H1 (cell line): ENCODE measurements at regions not wholly inside any gene's neighbourhood (a gene's known extent, or its start where the extent isn't known, plus 50 kb on each side); places are given as distances from the start of the nearest gene placed in this dataset.

ENCODE experiments used
- JUN ChIP-seq: IDR thresholded peaks from 2 replicates; pipeline ENCODE4 v1.6.1; 2011; ENCODE audit warnings: low read depth, mild to moderate bottlenecking, improper control_type of control experiment, low read length
- MAFK ChIP-seq: IDR thresholded peaks from 2 replicates; pipeline ENCODE4 v1.6.1; 2012; ENCODE audit warnings: low read depth, mild to moderate bottlenecking, improper control_type of control experiment, low read length
- RXRA ChIP-seq: IDR thresholded peaks from 2 replicates; pipeline ENCODE4 v1.6.1; 2011; ENCODE audit warnings: low read depth, mild to moderate bottlenecking, low read length, moderate library complexity; ENCODE audit not compliant: insufficient read depth
- SRF ChIP-seq: IDR thresholded peaks from 2 replicates; pipeline ENCODE4 v1.6.1; 2011; ENCODE audit warnings: mild to moderate bottlenecking, low read depth, low read length, moderate library complexity
- TAF7 ChIP-seq: optimal IDR thresholded peaks from 2 replicates; pipeline ENCODE3; 2011; ENCODE audit warnings: low read depth, mild to moderate bottlenecking, inconsistent platforms, low read length, moderate library complexity, borderline replicate concordance
- YY1 ChIP-seq: IDR thresholded peaks from 2 replicates; pipeline ENCODE4 v1.6.1; 2011; ENCODE audit warnings: low read depth, mild to moderate bottlenecking, low read length
- TF ChIP-seq, protein P1 (sequence below): fragments of 300-600 bp; sonication (generic); IDR thresholded peaks from 2 replicates; pipeline ENCODE4 v1.7.1; 2012; ENCODE audit warnings: low read length, moderate library complexity, mild to moderate bottlenecking, inconsistent platforms; ENCODE audit not compliant: insufficient replicate concordance
- TF ChIP-seq, protein P2 (sequence below): IDR thresholded peaks from 2 replicates; pipeline ENCODE4 v1.6.1; 2011; ENCODE audit warnings: low read length, improper control_type of control experiment

DNA sequence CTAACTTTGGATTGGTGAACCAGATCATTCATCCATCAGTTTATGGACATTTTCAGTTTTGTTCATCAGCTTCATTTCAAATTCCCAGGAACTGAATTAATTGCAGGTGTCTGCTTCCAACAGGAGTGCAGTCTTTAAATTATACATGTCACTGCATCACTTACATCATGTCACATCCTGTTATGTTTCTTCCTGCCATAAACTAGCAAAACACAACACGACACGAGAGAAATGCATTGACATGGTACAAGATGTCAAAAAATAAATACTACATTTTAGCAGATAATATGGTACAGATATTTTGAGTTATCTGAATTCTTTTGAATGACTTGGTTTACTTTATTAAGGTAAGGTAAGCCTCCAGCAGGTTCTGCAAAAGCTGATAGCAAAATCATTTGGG is 415.5 kb downstream of the NR2F1-AS1 start (continued):
- TF ChIP-seq, protein P1, sequence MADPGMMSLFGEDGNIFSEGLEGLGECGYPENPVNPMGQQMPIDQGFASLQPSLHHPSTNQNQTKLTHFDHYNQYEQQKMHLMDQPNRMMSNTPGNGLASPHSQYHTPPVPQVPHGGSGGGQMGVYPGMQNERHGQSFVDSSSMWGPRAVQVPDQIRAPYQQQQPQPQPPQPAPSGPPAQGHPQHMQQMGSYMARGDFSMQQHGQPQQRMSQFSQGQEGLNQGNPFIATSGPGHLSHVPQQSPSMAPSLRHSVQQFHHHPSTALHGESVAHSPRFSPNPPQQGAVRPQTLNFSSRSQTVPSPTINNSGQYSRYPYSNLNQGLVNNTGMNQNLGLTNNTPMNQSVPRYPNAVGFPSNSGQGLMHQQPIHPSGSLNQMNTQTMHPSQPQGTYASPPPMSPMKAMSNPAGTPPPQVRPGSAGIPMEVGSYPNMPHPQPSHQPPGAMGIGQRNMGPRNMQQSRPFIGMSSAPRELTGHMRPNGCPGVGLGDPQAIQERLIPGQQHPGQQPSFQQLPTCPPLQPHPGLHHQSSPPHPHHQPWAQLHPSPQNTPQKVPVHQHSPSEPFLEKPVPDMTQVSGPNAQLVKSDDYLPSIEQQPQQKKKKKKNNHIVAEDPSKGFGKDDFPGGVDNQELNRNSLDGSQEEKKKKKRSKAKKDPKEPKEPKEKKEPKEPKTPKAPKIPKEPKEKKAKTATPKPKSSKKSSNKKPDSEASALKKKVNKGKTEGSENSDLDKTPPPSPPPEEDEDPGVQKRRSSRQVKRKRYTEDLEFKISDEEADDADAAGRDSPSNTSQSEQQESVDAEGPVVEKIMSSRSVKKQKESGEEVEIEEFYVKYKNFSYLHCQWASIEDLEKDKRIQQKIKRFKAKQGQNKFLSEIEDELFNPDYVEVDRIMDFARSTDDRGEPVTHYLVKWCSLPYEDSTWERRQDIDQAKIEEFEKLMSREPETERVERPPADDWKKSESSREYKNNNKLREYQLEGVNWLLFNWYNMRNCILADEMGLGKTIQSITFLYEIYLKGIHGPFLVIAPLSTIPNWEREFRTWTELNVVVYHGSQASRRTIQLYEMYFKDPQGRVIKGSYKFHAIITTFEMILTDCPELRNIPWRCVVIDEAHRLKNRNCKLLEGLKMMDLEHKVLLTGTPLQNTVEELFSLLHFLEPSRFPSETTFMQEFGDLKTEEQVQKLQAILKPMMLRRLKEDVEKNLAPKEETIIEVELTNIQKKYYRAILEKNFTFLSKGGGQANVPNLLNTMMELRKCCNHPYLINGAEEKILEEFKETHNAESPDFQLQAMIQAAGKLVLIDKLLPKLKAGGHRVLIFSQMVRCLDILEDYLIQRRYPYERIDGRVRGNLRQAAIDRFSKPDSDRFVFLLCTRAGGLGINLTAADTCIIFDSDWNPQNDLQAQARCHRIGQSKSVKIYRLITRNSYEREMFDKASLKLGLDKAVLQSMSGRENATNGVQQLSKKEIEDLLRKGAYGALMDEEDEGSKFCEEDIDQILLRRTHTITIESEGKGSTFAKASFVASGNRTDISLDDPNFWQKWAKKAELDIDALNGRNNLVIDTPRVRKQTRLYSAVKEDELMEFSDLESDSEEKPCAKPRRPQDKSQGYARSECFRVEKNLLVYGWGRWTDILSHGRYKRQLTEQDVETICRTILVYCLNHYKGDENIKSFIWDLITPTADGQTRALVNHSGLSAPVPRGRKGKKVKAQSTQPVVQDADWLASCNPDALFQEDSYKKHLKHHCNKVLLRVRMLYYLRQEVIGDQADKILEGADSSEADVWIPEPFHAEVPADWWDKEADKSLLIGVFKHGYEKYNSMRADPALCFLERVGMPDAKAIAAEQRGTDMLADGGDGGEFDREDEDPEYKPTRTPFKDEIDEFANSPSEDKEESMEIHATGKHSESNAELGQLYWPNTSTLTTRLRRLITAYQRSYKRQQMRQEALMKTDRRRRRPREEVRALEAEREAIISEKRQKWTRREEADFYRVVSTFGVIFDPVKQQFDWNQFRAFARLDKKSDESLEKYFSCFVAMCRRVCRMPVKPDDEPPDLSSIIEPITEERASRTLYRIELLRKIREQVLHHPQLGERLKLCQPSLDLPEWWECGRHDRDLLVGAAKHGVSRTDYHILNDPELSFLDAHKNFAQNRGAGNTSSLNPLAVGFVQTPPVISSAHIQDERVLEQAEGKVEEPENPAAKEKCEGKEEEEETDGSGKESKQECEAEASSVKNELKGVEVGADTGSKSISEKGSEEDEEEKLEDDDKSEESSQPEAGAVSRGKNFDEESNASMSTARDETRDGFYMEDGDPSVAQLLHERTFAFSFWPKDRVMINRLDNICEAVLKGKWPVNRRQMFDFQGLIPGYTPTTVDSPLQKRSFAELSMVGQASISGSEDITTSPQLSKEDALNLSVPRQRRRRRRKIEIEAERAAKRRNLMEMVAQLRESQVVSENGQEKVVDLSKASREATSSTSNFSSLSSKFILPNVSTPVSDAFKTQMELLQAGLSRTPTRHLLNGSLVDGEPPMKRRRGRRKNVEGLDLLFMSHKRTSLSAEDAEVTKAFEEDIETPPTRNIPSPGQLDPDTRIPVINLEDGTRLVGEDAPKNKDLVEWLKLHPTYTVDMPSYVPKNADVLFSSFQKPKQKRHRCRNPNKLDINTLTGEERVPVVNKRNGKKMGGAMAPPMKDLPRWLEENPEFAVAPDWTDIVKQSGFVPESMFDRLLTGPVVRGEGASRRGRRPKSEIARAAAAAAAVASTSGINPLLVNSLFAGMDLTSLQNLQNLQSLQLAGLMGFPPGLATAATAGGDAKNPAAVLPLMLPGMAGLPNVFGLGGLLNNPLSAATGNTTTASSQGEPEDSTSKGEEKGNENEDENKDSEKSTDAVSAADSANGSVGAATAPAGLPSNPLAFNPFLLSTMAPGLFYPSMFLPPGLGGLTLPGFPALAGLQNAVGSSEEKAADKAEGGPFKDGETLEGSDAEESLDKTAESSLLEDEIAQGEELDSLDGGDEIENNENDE, result no peak
- TF ChIP-seq SRF (no peak), RXRA (no peak), YY1 (no peak), JUN (no peak), TAF7 (no peak), MAFK (no peak)
- TF ChIP-seq, protein P2, sequence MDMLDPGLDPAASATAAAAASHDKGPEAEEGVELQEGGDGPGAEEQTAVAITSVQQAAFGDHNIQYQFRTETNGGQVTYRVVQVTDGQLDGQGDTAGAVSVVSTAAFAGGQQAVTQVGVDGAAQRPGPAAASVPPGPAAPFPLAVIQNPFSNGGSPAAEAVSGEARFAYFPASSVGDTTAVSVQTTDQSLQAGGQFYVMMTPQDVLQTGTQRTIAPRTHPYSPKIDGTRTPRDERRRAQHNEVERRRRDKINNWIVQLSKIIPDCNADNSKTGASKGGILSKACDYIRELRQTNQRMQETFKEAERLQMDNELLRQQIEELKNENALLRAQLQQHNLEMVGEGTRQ, result no peak
